Stimulated activated CD8-positive, alpha-beta memory T cell treated with anti-CD3 and anti-CD28 coated beads, Interleukin-4, amount 100 ng/mL, for 4 hours (primary cell): ENCODE measurements at regions not wholly inside any gene's neighbourhood (a gene's known extent, or its start where the extent isn't known, plus 50 kb on each side); places are given as distances from the start of the nearest gene placed in this dataset.
"Not testable (repeated sequence)": the region's sequence is repeated elsewhere in the genome, so short reads cannot be mapped to it uniquely, and the experiment has no call there.

ENCODE experiments used
- DNase-seq, 2 donors: peaks; one replicate each; pipeline ENCODE4 v3.0.0-alpha.2; 2020; ENCODE audit warnings: low read depth in 2 of 2, low spot score in 1 of 2

- DNase-seq: no peak
Measured at GRCh38 chr3:109982201-109982600, 644.9 kb upstream of the DPPA4 start.

GRCh38 chr3:109984976-109985375 is 647.6 kb upstream of the DPPA4 start:
- no peak for DNase-seq

- no peak for DNase-seq
Measured at GRCh38 chr3:109985943-109986555, 648.7 kb upstream of the DPPA4 start.

DNA sequence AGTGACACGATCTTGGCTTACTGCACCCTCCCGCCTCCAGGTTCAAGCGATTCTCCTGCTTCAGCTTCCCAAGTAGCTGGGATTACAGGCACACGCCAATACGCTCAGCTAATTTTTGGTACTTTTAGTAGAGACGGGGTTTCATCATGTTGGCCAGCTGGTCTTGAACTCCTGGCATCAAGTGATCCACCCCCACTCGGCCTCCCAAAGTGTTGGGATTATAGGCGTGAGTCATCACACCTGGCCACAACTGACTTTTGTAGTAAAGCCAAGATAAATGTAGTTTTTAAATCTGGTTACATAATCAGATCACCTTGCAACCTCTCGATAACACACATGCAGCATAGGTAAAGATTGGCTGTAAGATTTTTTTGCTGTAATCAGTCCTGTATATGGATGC is 657.5 kb upstream of the DPPA4 start:
- no peak for DNase-seq

GRCh38 chr3:109995377-109995776 is 658.0 kb upstream of the DPPA4 start:
- no peak for DNase-seq

- not testable (repeated sequence) for DNase-seq
Measured at GRCh38 chr3:110001905-110002304, 664.6 kb upstream of the DPPA4 start.

DNA sequence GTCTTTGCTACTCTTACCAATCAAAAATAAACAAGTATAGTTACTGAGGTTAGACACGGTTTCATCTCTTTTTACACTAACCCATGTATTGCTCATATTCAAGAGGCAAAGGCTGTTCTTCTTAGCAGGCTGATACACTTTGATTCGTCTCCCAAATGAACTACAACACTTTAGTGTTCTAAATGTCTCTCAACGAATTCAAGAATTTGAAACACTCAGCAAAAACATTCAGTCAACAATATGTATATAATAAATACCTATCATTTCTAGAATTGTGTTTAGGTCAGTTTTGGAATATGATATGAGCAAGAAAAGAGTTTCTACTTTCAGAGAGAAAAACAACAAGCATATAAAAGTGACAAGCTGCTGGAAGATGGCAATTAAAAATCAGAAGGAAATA is 669.6 kb upstream of the DPPA4 start:
- DNase-seq: no peak

DNA sequence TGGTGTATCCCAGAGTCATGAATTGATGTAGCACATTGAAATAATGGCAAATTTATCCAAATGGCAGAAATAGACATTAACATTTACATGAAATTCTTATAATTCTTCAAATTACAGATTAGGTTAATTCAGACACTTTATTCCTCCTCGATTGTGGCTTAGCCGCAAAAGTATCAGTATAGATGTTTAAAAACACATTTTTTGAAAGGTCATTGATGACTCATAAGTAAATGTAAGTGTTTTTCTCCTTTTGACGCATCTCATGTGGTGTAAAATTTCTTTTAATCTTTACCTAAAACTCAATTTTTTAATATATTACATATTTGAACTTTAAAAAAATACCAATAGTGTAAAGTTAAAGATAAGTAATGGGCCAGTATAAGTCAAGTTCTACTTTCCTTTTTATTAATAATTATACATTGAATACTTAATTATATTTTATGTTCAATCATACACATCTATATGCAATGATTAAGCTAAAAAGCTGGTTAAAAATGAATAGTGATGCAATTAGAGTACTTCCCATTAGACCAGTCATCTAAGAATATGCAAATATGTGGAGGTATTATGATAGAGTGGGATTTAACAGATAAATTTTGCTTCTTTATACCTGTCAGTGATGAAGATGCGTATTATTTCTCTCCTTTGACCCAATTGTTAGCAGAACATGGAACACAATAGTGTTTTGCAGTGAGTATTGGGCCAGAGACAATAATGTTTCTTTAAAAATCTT is 678.1 kb upstream of the DPPA4 start:
- DNase-seq: no peak

GRCh38 chr3:110016235-110016815 is 679.0 kb upstream of the DPPA4 start:
- DNase-seq: no peak

- no peak for DNase-seq
Measured at GRCh38 chr3:110017304-110017703, 680.0 kb upstream of the DPPA4 start.

GRCh38 chr3:110021659-110022058 is 684.3 kb upstream of the DPPA4 start:
- DNase-seq: no peak

DNA sequence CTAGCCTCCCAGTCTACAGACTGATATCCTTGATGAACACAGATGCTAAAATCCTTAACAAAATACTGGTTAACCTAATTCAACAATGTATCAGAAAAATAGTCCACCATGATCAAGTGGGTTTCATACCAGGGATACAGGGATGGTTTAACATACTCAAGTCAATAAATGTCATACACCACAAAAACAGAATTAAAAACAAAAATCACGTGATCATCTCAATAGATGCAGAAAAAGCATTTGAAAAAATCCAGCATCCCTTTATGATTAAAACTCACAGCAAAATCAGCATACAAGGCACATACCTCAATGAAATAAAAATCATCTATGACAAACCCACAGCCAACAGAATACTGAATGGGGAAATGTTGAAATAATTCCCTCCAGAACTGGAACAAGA is 685.7 kb upstream of the DPPA4 start:
- not testable (repeated sequence) for DNase-seq

- no peak for DNase-seq
Measured at GRCh38 chr3:110026421-110026820, 689.1 kb upstream of the DPPA4 start.

DNA sequence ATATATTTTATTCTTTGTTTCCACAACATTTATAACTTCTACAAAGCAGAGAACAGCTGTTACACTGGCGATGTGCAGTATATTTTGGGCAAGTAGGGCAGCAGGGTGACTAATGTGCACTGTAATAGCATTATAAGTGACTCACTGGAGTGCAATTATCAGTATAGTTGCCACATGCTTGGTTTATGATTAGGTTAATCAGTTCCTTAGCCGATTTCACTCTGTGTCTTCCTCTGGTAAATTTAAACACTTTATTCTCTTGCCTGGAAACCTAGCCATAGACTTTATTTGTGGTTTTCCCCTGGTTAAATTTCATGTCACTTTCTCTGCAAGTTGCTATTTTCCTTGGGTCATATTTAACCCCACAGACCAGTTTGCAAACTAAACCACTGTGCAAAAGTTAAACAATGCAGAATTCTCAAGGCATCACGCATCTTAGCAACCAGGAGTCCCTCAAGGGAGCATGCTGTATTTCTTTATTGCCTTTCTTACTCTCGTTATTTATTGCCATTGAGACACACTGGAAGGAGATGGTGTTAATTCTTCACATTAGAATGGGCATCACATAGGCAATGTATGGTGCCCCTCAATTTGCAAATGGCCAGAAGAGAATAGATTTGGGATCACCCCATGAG is 690.2 kb upstream of the DPPA4 start:
- DNase-seq: no peak

DNA sequence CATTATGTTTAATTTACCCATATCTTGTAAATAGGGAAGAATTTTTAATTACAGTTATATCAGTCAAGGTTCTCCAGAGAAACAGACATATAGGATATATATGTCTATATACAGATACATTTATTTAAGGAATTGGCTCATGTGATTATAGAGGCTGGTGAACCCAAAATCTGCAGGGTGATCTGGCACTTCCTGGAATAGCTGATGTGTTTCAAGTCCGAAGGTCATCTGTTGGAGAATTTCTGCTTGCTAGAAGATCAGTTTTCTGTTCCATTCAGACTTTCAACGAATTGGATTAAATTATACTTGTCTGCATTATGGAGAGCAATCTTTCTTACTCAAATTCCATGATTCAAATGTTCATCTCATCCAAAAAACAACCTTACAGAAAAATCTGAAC is 694.6 kb upstream of the DPPA4 start:
- DNase-seq: no peak

GRCh38 chr3:110059431-110059830 is 722.1 kb upstream of the DPPA4 start:
- no peak for DNase-seq

DNA sequence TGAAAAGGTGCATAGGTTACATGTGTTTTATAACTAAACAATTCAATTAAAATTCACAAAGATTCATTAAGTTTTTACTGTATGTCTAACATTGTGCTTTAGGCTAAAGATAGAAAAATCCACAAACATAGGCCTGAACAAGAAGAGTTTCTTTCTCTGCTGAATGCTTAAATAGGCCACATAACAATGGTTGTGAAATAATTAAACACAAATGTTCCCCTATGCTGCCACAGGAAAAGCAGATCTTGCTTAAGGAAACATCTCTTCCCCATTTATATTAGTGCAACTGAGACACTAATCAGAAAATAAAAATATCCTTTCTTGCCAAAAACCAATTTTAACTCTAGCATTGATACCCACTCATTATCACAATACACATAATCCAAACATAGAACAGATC is 725.4 kb upstream of the DPPA4 start:
- DNase-seq: no peak

DNA sequence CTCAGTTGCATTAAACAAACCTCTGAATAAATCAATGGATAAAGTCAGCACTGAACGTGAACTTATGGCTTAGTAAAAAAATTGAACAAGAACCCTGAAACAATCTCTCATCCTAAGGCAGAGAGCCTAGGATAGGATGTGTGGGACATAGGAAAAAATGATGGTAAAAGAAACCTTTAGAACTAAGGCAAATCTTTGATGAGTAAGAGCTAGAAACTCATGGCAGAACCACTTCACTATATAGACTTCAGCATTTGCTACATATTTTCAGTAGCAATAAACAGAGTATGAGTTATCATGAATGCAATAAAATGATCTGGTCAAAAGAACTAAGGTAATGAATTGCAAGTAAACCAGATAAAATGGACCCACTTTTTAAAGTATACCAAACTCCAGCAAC is 725.8 kb upstream of the DPPA4 start:
- no peak for DNase-seq

GRCh38 chr3:110066206-110066605 is 728.9 kb upstream of the DPPA4 start:
- no peak for DNase-seq

DNA sequence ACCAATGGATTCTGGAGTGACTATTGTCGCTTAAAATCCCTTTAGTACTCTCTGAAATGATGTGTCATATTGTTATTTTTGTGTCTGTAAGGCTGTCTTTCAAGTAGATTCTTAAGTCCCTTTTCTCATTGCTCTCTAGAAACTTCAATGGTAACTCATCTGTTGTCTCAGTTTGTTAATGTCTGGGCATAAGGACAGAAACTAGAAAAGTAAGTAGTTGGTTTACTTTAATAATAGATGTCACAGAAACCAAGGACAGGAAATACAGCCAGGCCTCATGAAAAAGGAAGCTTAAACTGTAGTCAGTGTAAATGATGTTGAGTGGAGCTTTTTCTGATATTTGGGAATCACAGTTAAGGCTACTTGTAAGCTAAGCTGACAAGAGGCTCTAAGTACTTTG is 730.2 kb upstream of the DPPA4 start:
- no peak for DNase-seq

GRCh38 chr3:110069761-110070160 is 732.4 kb upstream of the DPPA4 start:
- no peak for DNase-seq
